NCI-H524 treated with DMSO at 0.1 percent for 48 hours (cell line): ENCODE measurements at regions not wholly inside any gene's neighbourhood (a gene's known extent, or its start where the extent isn't known, plus 50 kb on each side); places are given as distances from the start of the nearest gene placed in this dataset.
"Not testable (repeated sequence)": the region's sequence is repeated elsewhere in the genome, so short reads cannot be mapped to it uniquely, and the experiment has no call there.

Source experiments
- DNase-seq: peaks from one replicate; lab custom pipeline; 2025; lab: John Stamatoyannopoulos, UW

DNA sequence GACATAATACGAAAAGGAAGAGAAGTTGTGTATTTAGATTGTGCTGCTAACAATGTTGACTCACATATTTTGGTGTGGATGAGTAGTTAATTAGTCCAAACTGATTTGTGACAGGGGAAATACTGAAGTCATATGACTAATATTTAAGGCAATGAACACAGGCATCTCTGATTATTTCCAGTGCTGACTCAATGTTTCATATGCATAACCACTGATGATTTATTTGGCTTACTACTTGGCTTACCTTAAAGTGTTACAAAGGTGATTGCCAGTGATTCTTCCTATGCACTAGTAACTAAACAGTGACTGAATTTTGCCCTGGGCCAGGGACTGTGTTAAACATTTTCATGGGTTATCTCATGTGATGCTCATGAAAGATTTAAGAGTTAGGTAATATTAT, 722.6 kb downstream of the METTL4 start:
- no peak for DNase-seq

DNA sequence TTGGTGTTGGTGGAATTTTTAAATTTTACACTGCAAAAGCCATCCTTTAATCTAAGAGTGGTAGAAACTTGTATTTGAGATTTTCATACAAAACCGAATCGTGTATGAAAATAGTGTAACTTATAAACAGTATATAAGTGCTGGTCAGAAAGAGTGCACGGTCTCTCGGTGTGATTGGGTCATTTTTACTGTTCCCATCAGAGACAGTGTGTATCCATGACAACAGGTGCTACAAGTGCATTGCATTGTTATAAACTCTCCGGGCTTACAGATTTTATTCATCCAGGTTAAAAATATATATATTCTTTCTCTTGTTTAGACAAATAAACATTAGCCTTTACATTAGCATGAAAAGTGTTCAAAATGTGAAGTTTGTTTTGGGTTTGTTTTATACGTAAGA, 721.9 kb downstream of the METTL4 start:
- no peak for DNase-seq

DNA sequence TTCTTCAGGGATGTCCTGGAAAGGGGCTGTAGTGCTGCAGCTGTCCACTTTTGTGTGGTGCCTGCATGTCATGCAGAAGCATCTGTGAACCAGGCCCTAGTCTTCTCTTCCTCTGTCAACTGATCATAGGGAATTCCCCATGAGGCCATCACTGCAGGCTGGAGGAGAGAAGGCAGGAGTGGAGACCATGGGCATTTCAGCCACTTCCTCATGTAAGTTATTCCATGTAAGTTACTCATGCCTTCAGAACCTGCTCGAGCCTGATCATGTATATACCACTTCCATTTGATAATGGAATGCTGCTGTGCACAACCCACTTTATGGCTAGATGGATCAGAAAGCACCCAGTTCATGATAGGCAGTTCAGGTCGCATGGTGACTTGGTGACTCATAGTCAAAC, 714.0 kb downstream of the METTL4 start:
- DNase-seq = not testable (repeated sequence)

DNA sequence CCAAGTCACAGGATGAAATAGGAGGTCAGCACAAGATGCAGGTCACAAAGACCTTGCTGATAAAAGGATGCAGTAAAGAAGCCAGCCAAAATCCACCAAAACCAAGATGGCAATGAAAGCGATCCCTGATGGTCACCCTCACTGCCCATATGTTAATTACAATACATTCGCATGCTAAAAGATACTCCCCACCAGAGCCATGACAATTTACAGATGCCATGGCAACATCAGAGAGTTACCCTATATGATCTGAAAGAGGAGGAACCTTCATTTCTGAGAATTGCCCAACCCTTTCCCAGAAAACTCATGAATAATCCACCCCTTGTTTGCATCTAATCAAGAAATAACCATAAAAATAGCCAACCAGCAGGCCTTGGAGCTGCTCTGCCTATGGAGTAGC, 709.8 kb downstream of the METTL4 start:
- DNase-seq = no peak

DNA sequence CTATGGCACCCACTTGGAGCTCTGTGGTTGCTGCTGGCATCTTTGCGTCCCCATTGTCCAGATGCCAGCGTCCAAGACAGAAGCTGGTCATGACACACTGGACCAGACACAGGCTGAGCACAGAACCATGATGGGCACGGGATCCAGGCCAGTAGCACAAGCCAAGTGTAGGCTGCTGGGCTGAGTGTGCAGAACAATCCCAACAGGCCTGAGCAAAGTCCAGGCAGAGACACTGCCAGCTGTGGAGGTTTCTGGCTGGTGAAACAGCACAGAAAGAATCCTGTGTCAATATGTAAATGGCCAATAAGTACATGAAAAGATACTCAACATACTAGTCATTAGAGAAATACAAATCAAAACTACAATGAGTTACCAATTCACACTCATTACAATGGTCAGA, 705.4 kb downstream of the METTL4 start:
- no peak for DNase-seq

DNA sequence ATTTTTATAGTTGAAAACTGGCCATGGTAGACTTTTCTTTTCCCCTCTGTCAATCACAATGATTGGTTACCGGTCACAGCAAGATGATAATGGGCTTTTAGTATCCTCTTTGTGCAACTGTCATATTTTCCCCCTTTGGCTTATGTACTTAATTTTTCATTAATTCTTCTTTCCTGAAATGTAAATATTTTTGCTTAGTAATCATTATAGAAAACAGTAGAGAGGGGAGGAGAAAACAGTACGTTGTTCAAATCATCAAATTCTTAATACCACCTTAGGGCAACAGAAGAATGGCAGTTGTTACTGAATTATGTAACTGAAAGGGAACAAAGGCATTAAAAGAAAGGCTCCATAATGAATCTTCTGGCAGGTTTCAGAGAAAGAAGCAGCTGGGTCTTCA, 699.0 kb downstream of the METTL4 start:
- DNase-seq = no peak

DNA sequence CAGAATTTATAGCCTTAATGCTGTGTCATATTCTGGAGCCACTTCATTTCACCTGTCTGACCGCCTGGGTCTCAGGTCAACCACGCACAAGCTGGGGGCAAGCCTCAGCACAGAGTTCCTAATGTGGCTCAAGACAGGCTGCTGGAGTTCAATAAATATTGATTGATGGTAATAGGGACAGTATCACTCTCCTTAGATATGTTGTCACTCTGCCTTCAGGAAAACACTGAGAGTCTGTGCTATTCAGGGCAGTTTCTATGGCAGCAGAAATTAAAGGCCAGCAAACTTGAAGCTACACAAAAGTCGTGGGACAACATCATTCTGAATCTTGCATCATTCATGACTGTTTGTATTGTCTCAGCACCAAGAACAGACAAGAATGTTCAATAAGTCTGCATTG, 696.1 kb downstream of the METTL4 start:
- no peak for DNase-seq

DNA sequence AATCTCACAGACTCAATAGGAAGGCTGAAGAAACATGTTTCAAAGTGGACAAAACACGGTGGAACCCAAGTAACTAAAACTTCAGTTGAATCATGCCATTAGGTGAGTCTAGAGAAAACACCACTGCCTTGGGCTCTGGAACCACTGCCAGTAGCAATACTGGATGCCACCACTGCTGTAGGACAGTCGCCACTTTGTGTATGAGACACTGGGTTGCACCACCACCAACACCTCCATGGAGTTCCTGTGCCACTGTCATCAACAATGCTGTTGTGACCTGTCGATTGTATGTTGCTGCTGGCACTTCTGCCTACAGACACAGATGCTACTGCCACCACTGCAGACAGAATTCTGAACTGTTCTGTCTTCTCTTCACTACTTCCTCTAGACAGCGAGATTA, 686.7 kb downstream of the METTL4 start:
- DNase-seq = no peak

DNA sequence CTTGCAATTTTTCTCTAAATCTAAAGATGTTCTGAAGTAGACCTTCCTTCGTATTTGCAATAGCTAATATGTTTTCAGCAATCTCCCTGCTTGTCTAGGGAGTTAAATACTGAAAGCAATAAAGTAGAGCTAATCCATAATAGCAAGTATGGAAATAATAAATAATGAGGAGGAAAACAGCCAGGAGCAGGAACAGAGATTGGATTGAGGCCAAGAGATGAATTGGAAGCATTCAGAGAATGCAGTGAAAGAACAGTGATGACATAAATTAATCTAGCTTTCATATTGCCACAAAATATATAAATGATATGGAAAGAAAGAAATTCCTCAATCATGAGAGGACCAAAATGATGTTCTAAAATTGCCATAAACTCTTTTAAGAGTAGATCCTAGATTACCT, 679.7 kb downstream of the METTL4 start:
- no peak for DNase-seq

DNA sequence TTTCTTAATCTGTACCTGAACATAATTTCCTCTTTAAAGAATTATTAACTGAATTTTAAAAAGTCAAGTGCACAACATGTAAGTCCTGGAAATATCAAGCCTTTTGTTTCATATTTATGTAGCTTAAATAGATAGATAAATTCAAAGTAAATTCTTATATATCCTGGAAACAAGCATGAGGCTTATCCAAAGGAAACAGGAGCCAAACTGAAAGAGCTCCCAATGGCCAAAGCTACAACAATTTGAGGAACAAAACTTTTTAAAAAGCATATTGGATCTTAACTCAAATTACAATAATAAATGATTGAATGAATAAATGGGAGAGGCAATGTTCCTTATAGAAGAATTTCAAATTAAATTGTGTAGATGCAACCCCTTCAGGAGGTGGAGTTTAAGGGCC, 679.1 kb downstream of the METTL4 start:
- no peak for DNase-seq

DNA sequence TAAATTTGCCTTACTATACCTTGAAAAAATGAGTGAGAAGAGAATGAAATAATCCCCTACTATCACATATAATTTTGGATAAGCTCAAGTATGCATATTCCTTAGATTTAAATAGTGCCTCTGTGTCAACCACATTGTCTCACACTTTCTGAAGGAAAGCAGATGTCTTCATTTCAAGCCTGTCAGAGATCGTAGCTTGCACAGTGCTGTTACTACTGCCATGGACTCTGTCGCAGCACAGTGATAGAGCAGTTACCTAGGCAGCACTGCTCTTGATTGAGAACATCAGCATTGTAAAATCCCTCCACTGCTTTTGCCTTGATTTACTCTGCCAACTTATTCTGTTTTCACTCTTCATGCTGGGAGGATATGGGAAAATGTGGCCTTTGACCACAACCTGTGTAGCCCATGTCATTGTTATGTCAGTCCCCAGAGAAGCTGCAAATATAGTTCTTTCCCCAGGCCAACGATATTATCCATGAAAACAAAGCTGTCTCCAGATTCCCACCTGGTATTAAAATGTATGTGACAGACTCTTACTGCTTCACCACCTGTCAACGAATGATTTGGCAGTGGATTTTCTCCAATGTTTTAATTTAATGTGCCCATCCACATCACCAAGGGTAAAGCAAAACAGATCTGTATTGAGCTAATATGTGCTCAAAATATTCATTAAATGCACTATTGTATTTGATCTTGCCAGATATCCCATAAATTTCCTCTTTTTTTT, 675.7 kb downstream of the METTL4 start:
- no peak for DNase-seq

DNA sequence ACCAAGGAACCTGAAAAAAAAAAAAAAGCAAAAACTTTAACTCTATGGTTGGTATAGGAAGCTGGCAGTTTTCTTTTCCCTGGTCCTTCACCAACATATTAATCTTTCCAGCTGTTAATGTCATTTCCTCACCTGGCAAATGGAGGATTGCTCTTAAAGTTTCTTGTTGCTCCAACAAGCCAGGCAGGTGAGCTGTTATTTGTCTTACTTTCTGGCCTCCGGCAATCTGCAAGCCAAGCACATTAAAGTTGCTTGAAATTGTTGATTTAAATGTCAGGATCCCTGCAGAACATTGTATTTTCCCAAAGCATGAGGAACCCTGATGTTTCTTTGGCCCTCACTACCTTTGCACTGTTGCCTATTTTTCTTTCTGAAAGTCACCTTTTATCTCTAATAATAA, 664.9 kb downstream of the METTL4 start:
- no peak for DNase-seq

DNA sequence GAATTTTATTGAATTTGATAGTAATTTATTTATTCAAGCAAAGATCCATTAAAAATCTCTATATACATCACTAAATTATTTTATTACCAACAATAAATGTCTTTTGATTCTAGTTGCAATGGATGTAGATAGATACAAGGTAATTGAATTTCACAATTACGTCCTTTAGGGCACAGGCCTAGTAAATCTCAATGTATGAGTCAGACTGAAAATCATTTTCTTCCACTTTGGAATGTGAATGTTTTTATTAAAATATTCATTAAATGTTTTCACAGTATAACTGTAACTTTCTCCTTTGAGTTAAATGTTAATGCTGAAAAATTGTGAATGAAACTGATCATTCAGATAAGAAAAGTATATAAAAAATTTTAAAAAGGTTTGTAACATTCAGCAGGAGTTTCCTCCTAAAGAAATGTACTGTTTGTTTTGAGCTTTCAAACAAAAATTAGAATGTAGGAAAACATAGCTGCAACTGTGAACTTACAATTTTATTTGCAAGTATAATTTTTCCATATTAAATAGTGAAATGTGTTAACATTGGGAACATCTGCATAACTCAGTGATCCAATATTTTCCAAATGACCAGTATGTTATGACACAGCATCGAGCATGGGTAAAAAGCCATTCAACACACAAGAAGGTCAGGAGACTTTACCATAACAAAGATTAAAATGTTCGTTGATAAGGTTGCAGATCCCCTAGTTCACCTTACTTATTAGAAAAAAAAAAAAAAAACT, 663.7 kb downstream of the METTL4 start:
- DNase-seq = no peak

DNA sequence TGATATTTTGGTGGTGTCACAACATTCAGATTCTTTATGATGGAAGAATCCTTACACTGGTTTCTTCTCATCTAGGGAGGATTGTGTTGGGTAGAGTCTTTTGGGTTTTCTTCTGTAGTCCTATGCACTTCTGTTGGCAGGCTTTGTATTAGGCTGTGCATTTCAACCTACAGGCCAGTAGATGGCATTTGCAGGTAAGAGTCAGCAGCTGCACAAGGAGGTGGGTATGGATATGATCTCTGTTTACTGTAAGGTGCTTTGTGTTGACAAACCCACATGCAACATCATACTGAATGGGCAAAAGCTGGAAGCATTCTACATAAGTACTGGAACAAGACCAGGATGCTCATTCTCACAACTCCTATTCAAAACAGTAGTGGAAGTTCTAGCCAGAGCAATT, 656.8 kb downstream of the METTL4 start:
- DNase-seq = no peak

DNA sequence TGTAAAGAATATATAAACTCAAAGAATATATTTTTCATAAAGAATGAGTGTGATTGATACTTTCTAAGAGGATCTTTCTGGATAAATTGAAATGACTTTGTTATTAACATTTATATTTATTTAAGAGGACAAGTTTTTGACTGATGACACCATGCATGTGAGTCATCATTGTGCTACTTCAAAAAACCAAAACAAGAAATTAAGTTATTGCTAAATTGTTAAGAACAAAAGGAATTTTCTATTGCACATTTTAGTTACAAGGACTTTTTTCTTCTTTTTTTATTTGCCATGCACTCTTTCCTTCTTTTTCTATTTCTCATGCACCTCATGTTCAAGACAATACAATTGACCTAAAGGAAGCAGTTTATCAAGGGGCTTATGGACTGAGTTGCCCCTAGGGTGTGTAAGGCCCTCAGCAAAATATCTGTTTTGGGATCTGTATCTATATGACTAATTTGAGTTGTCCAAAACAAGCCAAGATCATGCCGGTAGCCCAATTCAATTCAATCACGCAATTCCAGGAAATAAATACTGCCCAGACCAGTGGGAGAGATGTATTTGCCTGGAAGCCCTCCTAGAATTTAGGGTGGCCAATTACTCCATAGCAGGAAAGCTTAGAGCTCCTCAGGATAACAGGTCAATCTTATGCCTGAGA, 654.3 kb downstream of the METTL4 start:
- DNase-seq = no peak

DNA sequence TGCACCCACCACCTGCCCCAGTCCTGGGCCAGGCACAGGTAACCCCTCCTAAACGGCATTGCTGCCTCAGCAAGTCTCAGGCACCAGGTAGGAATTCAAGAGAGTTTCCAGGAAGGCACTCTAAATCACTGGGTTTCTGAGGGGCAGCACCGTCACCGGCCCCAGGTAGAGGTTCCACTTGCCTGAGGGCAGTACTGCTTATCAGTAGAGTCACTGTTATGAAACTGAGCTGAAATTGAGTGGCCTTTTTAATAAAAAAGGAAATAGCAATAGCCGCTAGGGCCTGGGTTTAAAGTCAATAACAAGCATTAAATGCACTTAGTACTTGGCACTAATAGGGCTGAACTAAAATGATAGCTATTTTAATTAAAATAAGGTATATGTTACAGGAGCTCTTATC, 653.7 kb downstream of the METTL4 start:
- DNase-seq = no peak

DNA sequence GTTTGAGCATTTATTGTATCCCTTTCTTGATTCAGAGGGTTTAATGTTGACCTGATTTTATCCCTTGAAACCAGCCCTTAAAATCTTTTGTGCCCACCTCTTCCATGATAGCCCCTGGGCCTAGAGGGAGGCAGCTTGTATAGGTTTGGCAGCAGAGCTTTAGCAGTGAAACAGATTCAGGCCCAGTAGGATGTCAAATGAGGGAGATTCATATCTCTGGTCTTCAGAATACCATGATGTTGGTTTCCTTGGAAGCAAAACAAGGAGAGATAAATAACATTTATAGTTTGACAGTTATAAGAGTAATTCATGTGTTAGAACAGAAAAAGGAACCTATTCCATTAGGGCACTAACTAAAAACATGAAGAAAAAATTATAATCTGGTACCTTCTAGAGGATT, 649.2 kb downstream of the METTL4 start:
- no peak for DNase-seq

DNA sequence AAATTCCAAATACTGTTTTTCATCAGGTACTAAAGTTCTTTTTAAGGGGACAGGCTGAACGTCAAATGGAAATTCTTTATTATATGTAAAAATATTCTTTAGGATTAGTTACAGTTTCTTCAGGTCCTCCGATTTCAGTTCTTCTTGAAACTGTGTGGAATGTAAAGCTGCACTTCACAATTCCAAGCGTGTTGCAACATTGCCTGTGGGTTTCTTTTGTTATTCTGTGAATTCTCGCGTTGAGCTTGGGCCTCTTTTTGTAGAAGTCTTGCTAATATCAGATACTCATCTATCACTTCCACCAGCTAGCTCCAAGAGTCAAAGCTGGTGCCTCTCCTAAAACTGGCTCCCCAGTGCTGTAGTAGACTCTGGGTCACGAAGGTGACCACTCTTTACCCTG, 642.6 kb downstream of the METTL4 start:
- DNase-seq = no peak

DNA sequence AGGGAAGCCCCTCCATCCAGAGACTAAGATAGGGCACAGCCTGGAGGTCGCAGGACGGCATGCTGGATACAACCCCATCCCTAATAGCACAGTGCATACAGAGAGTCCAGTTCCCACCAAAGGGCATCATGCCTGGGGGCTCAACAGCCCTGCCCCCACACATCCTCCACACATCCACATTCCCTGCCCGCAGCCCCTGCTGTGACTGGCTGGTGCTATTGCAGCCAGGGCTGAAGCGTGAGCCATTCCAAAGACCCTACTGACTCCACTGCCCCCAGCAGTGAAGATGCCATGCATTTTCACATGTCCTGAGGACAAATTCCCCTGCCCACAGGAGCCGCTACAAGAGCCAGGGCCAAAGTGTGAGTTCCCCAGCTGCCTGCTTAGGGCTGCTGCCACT, 641.6 kb downstream of the METTL4 start:
- DNase-seq = no peak

DNA sequence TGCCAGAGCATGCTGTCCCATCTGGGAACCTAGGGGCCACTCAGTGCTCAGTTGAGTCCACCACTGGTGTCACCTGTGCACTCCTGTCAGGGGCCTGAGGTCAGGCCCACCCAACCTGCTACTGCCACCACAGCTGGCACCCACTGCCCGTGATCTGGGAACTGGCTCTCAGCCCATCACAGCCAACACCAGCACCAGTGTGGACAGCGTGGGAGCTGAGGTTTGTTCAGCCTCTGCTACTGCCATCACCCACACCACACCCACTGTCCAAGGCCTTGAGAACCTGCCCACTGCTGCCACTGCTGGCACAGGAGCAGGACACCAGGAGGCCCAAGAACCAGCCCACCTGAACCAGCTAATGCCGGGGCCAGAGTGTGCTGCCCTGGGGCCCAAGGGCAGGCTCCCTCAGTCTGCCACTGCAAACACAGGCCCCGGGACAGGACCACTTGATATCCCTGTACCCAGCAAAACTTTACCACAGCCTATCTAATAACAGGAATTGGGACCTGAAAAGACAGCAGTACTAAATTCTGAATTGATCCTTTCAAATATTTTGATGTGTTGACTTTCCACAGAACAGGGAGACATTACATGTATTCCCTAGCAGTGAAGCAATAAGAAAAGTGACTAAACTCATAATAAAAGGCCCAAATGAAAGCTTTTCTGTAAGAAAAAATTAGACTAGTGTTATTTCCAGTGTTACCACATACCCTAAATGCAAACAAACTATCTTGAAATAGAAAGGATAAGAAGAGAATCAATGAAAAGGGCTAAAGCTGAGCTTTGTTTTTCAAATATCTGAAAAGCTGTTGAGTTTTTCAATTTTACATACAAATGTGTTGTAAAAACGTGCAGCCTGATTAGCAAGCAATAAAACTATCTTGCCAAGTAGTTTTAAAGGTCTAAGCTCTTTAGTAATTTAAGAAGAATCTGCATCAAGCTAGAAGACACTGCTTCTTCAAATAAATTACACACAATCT, 640.7 kb downstream of the METTL4 start:
- DNase-seq = no peak

DNA sequence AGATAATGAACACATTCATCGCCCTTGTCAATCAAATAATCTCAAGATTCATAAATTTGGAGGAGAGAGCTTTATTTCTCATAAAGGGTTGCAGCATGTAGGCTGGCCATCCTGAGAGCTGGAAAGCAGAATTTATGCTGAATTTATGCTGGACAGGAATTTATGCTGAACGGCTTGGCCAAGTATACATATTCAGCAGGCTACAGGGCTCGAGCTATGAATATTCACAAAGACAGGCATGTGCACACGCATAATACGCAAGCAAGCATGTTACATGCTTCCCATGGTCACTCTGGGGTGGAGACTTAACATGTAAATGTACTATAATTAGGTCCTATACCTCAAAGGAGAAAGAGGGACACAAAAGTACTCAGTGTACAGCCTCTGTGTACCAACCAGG, 618.8 kb downstream of the METTL4 start:
- DNase-seq = no peak
